ENCODE measurements at regions not wholly inside any gene's neighbourhood (a gene's known extent, or its start where the extent isn't known, plus 50 kb on each side); places are given as distances from the start of the nearest gene placed in this dataset.

- TF ChIP-seq CTCF (IDR thresholded peaks at IDR 0.05) = no peak
- no peak for TF ChIP-seq POLR2A (IDR thresholded peaks at IDR 0.05)
Observed at GRCh38 chr4:151993521-151993920, 232.7 kb upstream of the GATB start.
